ENCODE measurements at regions not wholly inside any gene's neighbourhood (a gene's known extent, or its start where the extent isn't known, plus 50 kb on each side); places are given as distances from the start of the nearest gene placed in this dataset.
A peak's percentile ranks its signal among the peaks of the same experiment; 100 is the strongest.
"Not testable (repeated sequence)": the region's sequence is repeated elsewhere in the genome, so short reads cannot be mapped to it uniquely, and the experiment has no call there.

DNA sequence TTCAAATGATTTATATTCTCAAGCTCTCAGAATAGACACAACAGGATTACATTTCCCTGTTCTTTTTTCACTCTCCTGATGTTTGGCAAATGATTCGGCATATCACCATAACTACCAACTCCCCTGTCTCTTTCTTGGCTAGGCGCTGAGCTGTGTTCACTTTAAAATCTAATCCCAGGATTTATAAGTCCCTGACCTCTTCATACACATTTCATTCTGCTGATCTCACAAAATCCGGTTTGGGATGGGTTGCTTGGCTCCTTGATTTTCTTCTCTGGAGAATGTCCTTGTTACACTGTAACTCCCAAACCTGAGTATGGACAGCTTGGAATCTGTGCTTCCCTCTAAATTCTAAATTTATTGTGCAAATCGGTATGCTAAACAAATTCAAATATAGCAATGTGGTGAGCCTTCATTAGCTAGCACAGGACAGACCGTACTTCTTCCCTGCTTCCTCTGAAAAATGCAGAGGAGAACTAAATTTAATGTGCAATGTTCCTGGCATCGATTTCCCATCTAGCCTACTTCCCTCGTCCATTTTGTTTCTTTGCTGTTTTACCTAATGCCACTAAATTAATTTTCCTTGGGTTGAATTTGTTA, 858.5 kb upstream of the FAT3 start:
- no peak for ATAC-seq
- DNase-seq (ENCODE audit: missing footprints) = no peak
- intact Hi-C loops (cut with DNase I) = no loop called here

DNA sequence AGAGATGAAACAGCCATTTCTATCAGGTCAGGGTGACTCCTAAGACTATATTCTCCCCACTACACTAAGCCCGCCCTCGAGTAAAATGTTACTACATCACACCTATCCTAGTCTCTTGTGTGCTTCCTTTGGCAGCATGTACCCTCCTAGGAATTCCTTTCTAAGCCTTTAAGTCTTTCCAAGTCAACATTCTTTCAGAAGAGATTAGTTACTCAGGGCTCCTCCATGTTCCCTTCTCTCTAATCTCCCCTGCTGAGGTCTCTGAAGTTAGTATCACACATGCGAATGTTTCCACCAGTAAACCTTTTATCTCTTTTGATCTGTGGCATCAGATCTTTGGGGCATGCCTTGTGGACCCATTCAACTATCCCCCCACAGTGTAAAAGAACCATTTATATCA, 873.7 kb upstream of the FAT3 start:
- DNase-seq (ENCODE audit: missing footprints) (no peak), ATAC-seq (no peak)
- intact Hi-C loops (cut with DNase I) = no loop called here

DNA sequence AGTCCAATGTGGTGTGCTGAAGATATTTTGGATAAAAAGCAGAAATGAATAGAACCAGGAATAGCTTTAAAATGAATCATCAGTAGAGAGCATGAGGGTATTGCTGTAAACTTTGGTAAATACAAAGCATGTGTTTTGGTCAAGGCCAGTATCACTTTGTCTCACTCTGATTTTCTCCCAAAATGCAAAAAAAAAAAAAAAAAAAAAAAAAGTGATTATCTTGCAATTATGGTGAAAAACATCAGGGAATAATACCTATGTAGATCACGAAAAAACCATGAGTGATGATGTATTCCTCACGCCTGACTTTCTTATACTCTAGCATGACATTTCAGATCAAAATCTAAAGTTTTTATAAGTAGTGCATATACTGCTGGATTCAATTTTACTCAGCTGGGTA, 897.9 kb upstream of the FAT3 start:
- intact Hi-C loops (cut with DNase I) = no loop called here
- ATAC-seq (no peak), DNase-seq (ENCODE audit: missing footprints) (no peak)

DNA sequence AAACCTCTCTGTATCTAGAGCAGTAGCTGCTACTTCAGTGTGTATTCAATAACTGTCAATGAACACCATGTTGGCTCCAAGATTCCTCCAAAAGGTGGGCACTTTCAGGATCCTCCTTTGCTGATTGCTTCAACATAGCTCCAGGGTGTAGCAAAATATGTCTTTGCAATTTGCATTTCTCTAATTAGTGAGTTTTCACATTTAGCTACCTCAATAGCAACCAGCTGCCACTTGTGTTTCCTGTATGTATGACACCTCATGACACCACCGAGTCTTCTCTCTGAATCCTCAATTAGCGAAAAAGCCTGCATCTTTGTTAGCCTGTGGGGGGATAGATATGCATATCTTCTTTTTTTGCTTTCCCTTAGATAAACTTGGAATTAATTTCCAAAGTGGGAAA, 898.3 kb upstream of the FAT3 start:
- DNase-seq (ENCODE audit: missing footprints) = no peak
- ATAC-seq = no peak
- intact Hi-C loops (cut with DNase I) = no loop called here

DNA sequence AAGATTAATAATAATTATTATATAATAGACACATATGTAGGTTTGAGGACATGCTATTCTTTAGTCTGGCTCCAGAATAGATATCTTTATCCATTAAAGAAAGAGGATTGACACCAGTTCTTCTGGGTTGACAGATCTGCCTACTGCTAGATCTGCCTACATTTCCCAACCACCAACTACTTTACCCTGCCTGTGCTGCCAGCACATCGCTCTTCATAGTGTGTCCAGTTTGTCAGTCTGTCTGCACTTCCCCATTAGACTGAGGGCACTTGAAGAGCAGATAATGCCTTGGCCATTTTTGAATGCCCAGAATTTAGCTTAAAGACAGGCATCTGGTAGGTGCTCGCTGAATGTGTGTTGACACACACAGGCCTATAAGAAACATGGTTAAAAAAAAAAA, 910.1 kb upstream of the FAT3 start:
- peak; percentile 94 for ATAC-seq
- no peak for DNase-seq (ENCODE audit: missing footprints)
- intact Hi-C loops (cut with DNase I) = no loop called here

DNA sequence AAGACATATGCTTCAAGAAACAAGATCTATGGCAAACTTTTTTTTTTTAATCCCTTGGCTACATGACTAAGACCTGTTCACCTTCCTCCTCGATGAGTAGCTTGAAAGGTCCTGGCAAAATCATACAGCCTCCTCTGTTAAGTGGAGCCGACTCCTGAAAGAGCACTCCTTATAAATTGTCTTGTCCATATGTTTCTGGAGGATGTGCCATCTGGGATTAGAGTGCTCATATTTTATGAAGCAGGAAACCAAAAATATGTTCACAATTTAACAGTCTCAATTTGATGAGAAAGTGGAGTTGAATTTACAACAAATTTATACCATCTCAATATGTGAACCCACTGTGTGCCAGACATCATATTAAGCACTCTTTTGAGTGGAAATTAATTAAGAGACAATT, 912.1 kb upstream of the FAT3 start:
- intact Hi-C loops (cut with DNase I) = no loop called here
- ATAC-seq (no peak), DNase-seq (ENCODE audit: missing footprints) (no peak)

DNA sequence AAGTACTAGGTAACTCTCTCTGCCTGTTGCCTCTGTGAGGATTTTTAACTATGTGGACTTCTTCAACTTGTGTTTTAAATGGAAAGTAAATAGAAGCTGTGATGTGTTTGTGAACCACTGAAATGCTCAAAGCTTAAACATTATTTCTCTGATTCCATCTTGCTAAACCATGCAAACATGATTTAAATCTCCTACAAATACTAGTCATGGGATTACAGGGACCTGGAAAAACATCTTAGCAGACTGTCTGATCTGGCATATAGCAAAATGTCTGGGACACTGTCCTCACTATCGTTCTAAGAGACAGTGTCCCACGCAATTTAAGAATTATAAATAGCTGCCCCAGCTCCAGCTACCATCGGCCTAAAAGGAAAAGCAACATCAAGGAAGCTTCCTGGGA, 914.5 kb upstream of the FAT3 start:
- ATAC-seq (no peak), DNase-seq (ENCODE audit: missing footprints) (no peak)
- intact Hi-C loops (cut with DNase I) = no loop called here

DNA sequence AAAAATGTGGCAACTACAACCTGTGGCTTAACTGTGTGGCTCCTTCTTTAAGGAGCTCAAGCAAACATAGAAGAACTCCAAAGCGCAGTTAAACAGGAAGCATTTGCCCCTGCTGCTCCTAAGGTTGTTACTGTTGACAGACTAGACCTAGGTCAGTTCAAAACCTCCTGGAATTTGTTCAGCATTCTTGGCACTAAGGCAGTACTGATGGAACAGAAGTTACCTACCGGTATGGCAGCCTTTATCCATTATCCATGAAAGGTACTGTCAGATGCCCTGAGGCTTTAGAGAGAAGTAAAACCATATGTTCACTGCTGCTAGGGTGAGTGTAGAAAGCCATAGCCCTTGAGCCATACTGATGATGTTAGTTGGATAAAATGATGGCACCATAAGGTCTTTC, 916.5 kb upstream of the FAT3 start:
- ATAC-seq = no peak
- intact Hi-C loops (cut with DNase I) = no loop called here
- no peak for DNase-seq (ENCODE audit: missing footprints)

DNA sequence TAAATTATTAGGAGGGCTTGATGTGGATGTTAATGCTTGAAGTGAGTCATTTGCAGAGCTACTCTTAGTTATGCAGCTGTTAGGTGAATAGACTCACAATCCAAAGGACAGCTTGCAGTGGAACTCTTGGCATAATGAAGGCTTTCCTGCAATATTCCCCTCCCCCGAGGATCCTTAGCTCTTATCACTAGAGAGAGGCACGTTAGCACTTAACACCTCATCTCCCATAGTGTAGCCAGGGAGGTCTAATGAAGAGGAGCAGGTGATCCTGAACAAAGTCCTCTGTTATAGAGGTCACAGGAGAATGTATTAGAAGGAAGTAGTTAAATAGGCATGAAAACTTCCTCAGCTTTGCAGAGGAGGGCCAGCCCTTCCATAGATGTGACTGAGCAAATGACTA, 919.2 kb upstream of the FAT3 start:
- peak; percentile 28 for ATAC-seq
- no peak for DNase-seq (ENCODE audit: missing footprints)
- intact Hi-C loops (cut with DNase I) = no loop called here

DNA sequence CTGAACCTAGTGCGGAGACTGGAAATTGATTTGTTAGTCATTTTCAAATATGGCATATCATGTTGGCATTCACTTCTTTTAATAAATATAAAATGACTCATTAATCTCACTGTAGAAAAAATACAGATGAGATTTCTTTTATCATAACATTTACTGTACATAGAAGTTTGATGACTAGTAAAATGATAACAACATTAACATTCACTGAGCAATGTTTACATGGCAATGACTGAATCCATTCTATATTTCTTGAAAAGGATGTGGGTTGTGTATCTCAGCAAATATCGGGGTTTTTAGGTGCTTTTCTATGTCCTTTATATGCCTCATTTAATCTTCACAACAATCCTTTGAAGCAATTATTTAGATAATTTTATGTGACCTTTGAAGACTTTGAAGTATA, 920.9 kb upstream of the FAT3 start:
- ATAC-seq (no peak), DNase-seq (ENCODE audit: missing footprints) (no peak)
- intact Hi-C loops (cut with DNase I) = no loop called here

DNA sequence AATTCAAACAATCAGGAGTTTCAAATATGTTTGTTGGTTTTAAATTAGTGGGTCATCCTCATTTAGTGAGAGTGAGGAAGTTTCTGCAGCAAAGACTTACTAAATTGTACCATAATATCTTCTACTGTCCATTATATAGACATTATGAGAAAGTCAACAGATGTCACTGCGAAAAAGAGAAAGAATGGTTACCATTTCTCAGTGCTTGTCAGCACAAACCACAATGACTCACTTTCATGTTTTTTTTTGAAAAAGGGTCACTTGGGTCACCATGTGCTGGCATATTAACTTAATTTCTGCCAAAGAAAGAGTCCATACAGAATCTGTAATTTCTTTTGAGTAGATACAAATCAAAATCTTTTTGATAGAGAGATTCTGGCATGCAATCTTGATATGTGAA, 924.6 kb upstream of the FAT3 start:
- intact Hi-C loops (cut with DNase I) = no loop called here
- ATAC-seq = no peak
- DNase-seq (ENCODE audit: missing footprints) = no peak

DNA sequence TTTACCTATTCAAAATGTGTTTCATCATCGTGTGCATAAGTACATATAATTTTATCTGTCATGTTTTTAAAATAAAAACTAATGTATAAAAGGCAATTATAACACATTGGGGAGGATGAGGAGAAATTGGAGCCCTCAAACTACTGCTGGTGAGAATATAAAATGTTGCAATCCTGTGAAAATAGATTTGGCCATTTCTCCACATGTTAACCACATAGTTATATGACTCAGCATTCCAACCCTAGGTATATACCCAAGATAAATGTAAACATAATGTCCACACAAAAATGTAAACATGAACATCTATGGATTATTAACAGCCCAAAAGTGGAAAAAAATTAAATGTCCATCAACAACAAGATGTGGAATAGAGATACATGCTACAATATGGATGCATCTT, 928.0 kb upstream of the FAT3 start:
- intact Hi-C loops (cut with DNase I) = no loop called here
- no peak for ATAC-seq
- DNase-seq (ENCODE audit: missing footprints) = no peak

DNA sequence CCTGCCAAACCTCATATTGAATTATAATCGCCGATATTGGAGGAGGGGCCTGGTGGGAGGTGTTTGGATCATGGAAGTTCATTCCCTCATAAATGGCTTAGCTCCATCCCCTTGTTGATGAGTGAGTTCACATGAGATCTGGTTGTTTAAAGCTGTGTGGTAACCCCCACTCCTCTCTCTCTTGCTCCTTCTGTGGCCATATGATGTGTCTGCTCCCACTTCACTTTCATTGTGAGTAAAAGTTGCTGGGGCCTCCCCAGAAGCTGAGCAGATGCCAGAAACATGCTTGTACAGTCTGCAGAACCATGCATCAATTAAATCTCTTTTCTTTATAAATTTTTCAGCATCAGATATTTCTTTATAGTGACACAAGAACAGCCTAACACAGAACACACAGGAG, 929.0 kb upstream of the FAT3 start:
- intact Hi-C loops (cut with DNase I) = no loop called here
- DNase-seq (ENCODE audit: missing footprints) (no peak), ATAC-seq (no peak)

DNA sequence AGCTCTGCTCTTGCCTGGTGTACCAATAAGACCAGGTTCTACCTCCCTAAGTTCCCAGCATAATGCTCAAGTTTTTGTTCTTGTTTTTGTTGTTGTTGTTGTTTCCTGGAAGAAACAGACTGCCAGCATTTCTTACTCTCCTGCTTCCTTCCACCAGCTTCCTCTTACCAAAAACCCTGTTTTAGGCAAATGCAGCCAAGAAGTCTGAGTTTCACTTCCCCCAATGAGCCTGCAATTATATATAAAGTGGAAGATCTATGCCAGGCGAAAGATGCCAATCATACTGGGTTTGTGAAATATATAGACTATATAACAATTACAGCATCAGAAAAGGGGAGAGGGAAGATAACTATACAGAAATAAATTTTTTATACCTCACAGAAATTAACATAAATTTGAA, 931.5 kb upstream of the FAT3 start:
- DNase-seq (ENCODE audit: missing footprints) = no peak
- no peak for ATAC-seq
- intact Hi-C loops (cut with DNase I) = no loop called here

DNA sequence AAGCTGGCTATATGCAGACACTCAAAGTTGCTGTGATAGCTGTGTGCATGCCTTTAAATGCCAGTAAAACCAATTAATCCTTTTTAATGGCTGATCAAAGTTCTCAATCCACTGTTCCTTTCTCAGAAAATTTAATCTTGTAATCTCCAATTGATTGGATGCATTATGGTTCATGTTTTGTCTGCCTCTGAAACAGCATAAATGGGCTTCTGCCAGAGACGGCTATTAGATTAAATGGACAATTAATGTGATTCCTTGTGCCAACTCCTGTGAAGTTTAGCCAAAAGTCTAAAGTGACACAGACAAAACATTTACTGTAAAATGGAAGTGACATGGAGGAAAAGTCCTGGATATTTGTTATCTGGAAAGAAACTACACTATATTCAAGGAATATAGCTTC, 952.5 kb upstream of the FAT3 start:
- DNase-seq (ENCODE audit: missing footprints) (no peak), ATAC-seq (no peak)
- intact Hi-C loops (cut with DNase I) = no loop called here

DNA sequence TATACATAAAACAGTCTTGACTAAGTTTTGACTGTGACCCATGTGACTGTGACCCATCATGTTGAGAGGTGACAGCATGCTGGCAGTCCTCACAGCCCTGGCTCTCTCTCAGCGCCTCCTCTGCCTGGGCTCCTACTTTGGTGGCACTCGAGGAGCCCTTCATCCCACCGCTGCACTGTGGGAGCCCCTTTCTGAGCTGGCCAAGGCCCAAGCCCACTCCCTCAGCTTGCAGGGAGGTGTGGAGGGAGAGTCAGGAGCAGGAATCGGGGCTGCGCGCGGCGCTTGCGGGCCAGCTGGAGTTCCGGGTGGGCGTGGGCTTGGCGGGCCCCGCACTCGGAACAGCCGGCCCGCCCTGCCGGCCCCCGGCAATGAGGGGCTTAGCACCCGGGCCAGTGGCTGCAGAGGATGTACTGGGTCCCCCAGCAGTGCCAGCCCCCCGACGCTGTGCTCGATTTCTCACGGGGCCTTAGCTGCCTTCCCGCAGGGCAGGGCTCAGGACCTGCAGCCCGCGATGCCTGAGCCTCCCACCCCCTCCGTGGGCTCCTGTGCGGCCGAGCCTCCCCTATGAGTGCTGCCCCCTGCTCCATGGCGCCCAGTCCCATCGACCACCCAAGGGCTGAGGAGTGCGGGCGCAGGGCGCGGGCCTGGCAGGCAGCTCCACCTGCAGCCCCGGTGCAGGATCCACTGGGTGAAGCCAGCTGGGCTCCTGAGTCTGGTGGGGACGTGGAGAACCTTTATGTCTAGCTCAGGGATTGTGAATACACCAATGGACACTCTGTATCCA, 955.9 kb upstream of the FAT3 start:
- intact Hi-C loops (cut with DNase I); ATAC-seq: not testable (repeated sequence)
- DNase-seq (ENCODE audit: missing footprints) = peak; percentile 68

DNA sequence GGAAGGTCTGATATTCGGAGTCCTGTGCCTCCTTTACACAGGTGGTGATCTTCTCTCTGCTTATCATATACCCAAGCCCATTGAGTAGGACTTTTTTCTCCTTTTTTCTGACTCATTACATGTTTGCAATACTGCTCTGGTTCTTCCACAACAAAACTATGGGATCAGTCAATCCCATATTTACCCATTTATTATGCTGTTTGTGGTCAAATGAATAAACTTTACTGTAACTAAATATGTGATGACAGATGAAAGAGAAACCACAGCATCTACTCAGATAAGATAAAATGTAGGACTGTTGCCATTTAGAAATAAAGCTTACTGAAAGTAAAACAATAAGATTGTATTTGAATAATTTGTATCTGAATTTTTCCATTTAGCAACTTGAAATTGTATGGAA, 958.7 kb upstream of the FAT3 start:
- intact Hi-C loops (cut with DNase I) = no loop called here
- no peak for DNase-seq (ENCODE audit: missing footprints)
- ATAC-seq = no peak

DNA sequence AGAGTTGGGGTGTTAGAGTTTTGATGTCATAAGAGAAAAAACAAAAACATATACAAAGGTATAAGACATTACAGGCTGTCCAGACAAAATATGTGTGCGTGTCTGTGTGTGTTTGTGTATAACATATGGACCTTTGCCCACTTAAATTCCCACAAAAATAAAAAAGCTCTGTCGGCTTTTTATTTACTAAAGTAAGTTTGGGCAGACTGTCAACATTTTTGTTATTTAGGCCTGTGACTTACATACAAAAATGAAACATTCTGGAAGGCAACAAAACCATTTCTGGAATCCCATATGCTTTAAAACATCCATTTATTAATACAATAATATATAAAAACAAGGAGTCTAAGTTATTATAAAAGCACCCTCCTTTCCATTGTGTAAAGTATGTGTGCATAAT, 960.1 kb upstream of the FAT3 start:
- intact Hi-C loops (cut with DNase I) = no loop called here
- ATAC-seq (no peak), DNase-seq (ENCODE audit: missing footprints) (no peak)

DNA sequence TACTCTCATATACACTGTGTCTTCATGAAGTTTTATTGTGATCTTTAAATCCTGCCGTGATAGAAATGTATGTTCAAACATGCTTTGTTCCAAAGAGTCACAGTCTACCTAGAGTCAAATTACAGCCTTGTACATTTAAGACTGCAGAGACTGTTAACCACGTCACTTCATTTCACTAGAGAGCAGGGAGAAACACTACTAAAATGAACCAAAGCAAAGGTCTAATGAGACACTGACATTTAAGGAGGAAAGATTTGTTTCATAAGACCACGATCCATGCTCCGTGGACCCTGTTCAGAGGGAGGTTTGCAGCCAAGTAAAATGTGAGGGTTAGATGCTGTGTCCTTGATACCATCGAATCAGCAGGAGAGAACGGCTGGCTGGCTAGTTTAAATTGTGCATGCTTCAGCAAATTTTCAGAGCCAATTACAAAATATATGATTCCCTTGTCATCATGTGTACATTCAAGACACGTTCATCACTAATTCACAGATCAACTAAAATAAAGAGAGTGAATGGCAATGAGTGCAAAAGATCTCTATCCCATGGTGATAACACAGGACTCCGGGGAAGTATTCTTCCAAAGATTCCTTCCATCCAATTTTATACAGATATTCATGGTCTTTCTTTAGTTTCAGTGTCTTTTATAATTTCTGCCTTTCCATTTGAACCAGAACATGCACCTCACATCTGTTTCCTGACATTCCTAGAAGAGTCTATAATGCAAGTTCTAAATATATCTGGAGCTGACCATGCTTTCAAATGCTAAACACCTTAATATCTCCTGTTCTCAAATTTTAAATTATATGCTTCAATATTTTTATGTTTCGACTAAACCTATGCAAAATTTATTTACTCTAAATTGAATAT, 960.9 kb upstream of the FAT3 start:
- no peak for ATAC-seq
- intact Hi-C loops (cut with DNase I) = no loop called here
- DNase-seq (ENCODE audit: missing footprints) = no peak

DNA sequence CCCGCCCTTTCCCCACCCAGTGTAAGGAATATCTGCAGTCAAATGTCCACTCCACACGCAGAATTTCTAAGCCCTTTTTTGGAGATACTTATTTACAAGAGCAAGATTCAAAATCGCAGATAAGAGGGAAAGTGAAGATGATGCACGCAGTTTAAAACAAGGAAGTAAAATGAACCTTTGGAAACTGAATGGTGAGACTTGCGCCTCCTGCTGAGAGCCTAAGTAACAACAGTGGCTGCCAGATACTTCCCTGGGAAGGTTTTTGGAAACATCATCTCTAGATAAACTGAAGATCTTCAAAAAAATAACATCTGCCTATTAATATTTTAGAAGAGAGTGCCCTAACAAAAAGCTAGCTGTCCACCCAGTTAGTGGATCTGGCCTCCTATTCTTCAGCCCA, 963.1 kb upstream of the FAT3 start:
- intact Hi-C loops (cut with DNase I) = no loop called here
- no peak for DNase-seq (ENCODE audit: missing footprints)
- no peak for ATAC-seq
